NCI-H2227 (cell line): ENCODE measurements at regions not wholly inside any gene's neighbourhood (a gene's known extent, or its start where the extent isn't known, plus 50 kb on each side); places are given as distances from the start of the nearest gene placed in this dataset.

Experiments
- DNase-seq: peaks from one replicate; lab custom pipeline; 2025; ENCODE audit not compliant: unreplicated experiment; lab: John Stamatoyannopoulos, UW

- DNase-seq, result no peak
Observed at GRCh38 chr7:17120756-17121155, 177.7 kb upstream of the AHR start.

GRCh38 chr7:17121671-17122070 is 176.8 kb upstream of the AHR start:
- DNase-seq, result no peak

GRCh38 chr7:17123020-17123419 is 175.4 kb upstream of the AHR start:
- DNase-seq, result no peak

GRCh38 chr7:17126413-17127268 is 171.8 kb upstream of the AHR start:
- DNase-seq, result no peak

GRCh38 chr7:17129218-17129617 is 169.2 kb upstream of the AHR start:
- no peak for DNase-seq

GRCh38 chr7:17130281-17131059 is 168.0 kb upstream of the AHR start:
- DNase-seq, result no peak

GRCh38 chr7:17131060-17131345 is 167.4 kb upstream of the AHR start:
- DNase-seq, result no peak

GRCh38 chr7:17131983-17132655 is 166.3 kb upstream of the AHR start:
- DNase-seq, result no peak

- no peak for DNase-seq
Observed at GRCh38 chr7:17132726-17133125, 165.7 kb upstream of the AHR start.

- DNase-seq, result no peak
Observed at GRCh38 chr7:17133977-17134376, 164.5 kb upstream of the AHR start.

GRCh38 chr7:17134786-17135185 is 163.7 kb upstream of the AHR start:
- no peak for DNase-seq

- no peak for DNase-seq
Observed at GRCh38 chr7:17136126-17136525, 162.3 kb upstream of the AHR start.

GRCh38 chr7:17139081-17139480 is 159.4 kb upstream of the AHR start:
- no peak for DNase-seq

- no peak for DNase-seq
Observed at GRCh38 chr7:17140406-17140805, 158.0 kb upstream of the AHR start.

- DNase-seq, result no peak
Observed at GRCh38 chr7:17142831-17143541, 155.5 kb upstream of the AHR start.

- no peak for DNase-seq
Observed at GRCh38 chr7:17144322-17144721, 154.1 kb upstream of the AHR start.

GRCh38 chr7:17146621-17147020 is 151.8 kb upstream of the AHR start:
- no peak for DNase-seq

- no peak for DNase-seq
Observed at GRCh38 chr7:17147409-17147808, 151.0 kb upstream of the AHR start.

GRCh38 chr7:17150018-17150417 is 148.4 kb upstream of the AHR start:
- no peak for DNase-seq

- DNase-seq, result no peak
Observed at GRCh38 chr7:17152721-17153120, 145.7 kb upstream of the AHR start.

GRCh38 chr7:17153536-17153935 is 144.9 kb upstream of the AHR start:
- DNase-seq, result no peak
